GM23338 (cell line): ENCODE measurements at regions not wholly inside any gene's neighbourhood (a gene's known extent, or its start where the extent isn't known, plus 50 kb on each side); places are given as distances from the start of the nearest gene placed in this dataset.

Experiments
- ATAC-seq: fragments of 200-7000 bp; cut with Tn5 transposase; 3 replicates; pipeline ENCODE4 v1.9.1; 2020
- DNase-seq: peaks from one replicate; pipeline ENCODE4 v3.0.0-alpha.2; 2015; ENCODE audit warnings: low spot score
- H2AFZ ChIP-seq: fragments of 200-600 bp; sonication (generic); 2 replicates; pipeline ENCODE4 v1.8.0; 2016; ENCODE audit warnings: antibody characterized with exemption, mild to moderate bottlenecking, moderate library complexity
- H3F3A ChIP-seq: fragments of 200-600 bp; sonication (generic); replicated peaks from 2 replicates; pipeline ENCODE4 v1.8.0; 2017; ENCODE audit warnings: antibody characterized with exemption, mixed run types, low read depth
- H3K27ac ChIP-seq: fragments of 200-600 bp; sonication (generic); 2 replicates; pipeline ENCODE4 v1.6.1; 2016; ENCODE audit warnings: low read depth
- H3K27me3 ChIP-seq: fragments of 200-600 bp; sonication (generic); 2 replicates; pipeline ENCODE4 v1.8.0; 2016; ENCODE audit warnings: mild to moderate bottlenecking, mixed run types, moderate library complexity; ENCODE audit not compliant: insufficient read depth
- H3K36me3 ChIP-seq: fragments of 200-600 bp; sonication (generic); 2 replicates; pipeline ENCODE4 v1.8.0; 2016; ENCODE audit warnings: mild to moderate bottlenecking; ENCODE audit not compliant: insufficient read depth
- H3K4me1 ChIP-seq: fragments of 200-600 bp; sonication (generic); 2 replicates; pipeline ENCODE4 v1.8.0; 2016; ENCODE audit warnings: mild to moderate bottlenecking, moderate library complexity; ENCODE audit not compliant: insufficient read depth
- H3K4me2 ChIP-seq: fragments of 200-600 bp; sonication (generic); 2 replicates; pipeline ENCODE4 v1.7.1; 2017; ENCODE audit warnings: mixed run types
- H3K4me3 ChIP-seq: fragments of 200-600 bp; sonication (generic); 2 replicates; pipeline ENCODE4 v1.6.1; 2016; ENCODE audit warnings: mixed run types
- H3K79me2 ChIP-seq: fragments of 200-600 bp; sonication (generic); replicated peaks from 2 replicates; pipeline ENCODE4 v1.8.0; 2017; ENCODE audit warnings: mild to moderate bottlenecking; ENCODE audit not compliant: insufficient read depth
- H3K9me2 ChIP-seq: fragments of 200-600 bp; sonication (generic); 2 replicates; pipeline ENCODE4 v1.8.0; 2017; ENCODE audit not compliant: insufficient read depth
- H4K20me1 ChIP-seq: fragments of 200-600 bp; sonication (generic); replicated peaks from 2 replicates; pipeline ENCODE4 v1.8.0; 2017; ENCODE audit warnings: mild to moderate bottlenecking; ENCODE audit not compliant: insufficient read depth
- H3K27ac Mint-ChIP-seq: 2 replicates; pipeline ENCODE4 v1.8.0; 2020; ENCODE audit warnings: inconsistent platforms, mild to moderate bottlenecking, moderate library complexity, mixed read lengths
- H3K27me3 Mint-ChIP-seq: 3 replicates; pipeline ENCODE4 v1.8.0; 2022; ENCODE audit warnings: low read depth, mild to moderate bottlenecking, moderate library complexity, mixed read lengths, inconsistent platforms; ENCODE audit not compliant: insufficient read depth, poor library complexity
- H3K36me3 Mint-ChIP-seq: 3 replicates; pipeline ENCODE4 v1.8.0; 2021; ENCODE audit warnings: low read depth, mild to moderate bottlenecking, inconsistent platforms, moderate library complexity, mixed read lengths
- H3K4me1 Mint-ChIP-seq: 3 replicates; pipeline ENCODE4 v1.8.0; 2020; ENCODE audit warnings: mild to moderate bottlenecking, inconsistent platforms, mixed read lengths
- H3K4me3 Mint-ChIP-seq: 3 replicates; pipeline ENCODE4 v1.8.0; 2021; ENCODE audit warnings: moderate library complexity, mild to moderate bottlenecking, inconsistent platforms, mixed read lengths
- H3K9me3 Mint-ChIP-seq: 3 replicates; pipeline ENCODE4 v1.8.0; 2020; ENCODE audit warnings: moderate library complexity, mild to moderate bottlenecking, inconsistent platforms, mixed read lengths
- CREB1 ChIP-seq: fragments of 250-450 bp; sonication (Bioruptor Pico); IDR thresholded peaks from 2 replicates; pipeline ENCODE4 v1.5.0; 2020; ENCODE audit warnings: low read depth, mild to moderate bottlenecking, moderate library complexity
- EZH2 ChIP-seq: fragments of 200-600 bp; sonication (generic); IDR thresholded peaks from one replicate; pipeline ENCODE4 v1.8.0; 2017; ENCODE audit warnings: antibody characterized with exemption, mild to moderate bottlenecking, low read depth; ENCODE audit not compliant: unreplicated experiment
- EZH2phosphoT487 ChIP-seq: fragments of 200-600 bp; sonication (generic); IDR thresholded peaks from one replicate; pipeline ENCODE4 v1.8.1; 2018; ENCODE audit warnings: antibody characterized with exemption; ENCODE audit not compliant: unreplicated experiment
- NANOG ChIP-seq: IDR thresholded peaks from 2 replicates; pipeline ENCODE4 v1.6.1; 2016; ENCODE audit warnings: antibody characterized with exemption, borderline replicate concordance
- POLR2AphosphoS5 ChIP-seq: IDR thresholded peaks from 2 replicates; pipeline ENCODE4 v1.6.1; 2016; ENCODE audit warnings: antibody characterized with exemption, low read depth
- STAT1 ChIP-seq: IDR thresholded peaks from one replicate; pipeline ENCODE4 v1.6.1; 2016; ENCODE audit warnings: antibody characterized with exemption; ENCODE audit not compliant: unreplicated experiment
- ZNF114 ChIP-seq: fragments of 250-450 bp; sonication (Bioruptor Pico); IDR thresholded peaks from 2 replicates; pipeline ENCODE4 v1.5.0; 2020; ENCODE audit warnings: mild to moderate bottlenecking, moderate library complexity
- ZNF331 ChIP-seq: fragments of 250-450 bp; sonication (Bioruptor Pico); IDR thresholded peaks from 2 replicates; pipeline ENCODE4 v1.5.0; 2020; ENCODE audit warnings: low read depth, mild to moderate bottlenecking, moderate library complexity
- TF ChIP-seq, protein P1 (sequence below), 2 experiments: fragments of 200-600 bp in 1 of 2; sonication (generic) in 1 of 2; conservative IDR thresholded peaks; 2 replicates each; pipeline versions ENCODE4 v1.5.1 to v1.6.1; 2016 to 2017; ENCODE audit warnings: antibody characterized with exemption in 2 of 2, low read depth in 2 of 2, mild to moderate bottlenecking in 2 of 2, moderate library complexity in 1 of 2
- TF ChIP-seq, protein P2 (sequence below): IDR thresholded peaks from 2 replicates; pipeline ENCODE4 v1.6.1; 2016; ENCODE audit warnings: antibody characterized with exemption
- TF ChIP-seq, protein P3 (sequence below): IDR thresholded peaks from one replicate; pipeline ENCODE4 v1.6.1; 2018; ENCODE audit warnings: antibody characterized with exemption; ENCODE audit not compliant: unreplicated experiment

DNA sequence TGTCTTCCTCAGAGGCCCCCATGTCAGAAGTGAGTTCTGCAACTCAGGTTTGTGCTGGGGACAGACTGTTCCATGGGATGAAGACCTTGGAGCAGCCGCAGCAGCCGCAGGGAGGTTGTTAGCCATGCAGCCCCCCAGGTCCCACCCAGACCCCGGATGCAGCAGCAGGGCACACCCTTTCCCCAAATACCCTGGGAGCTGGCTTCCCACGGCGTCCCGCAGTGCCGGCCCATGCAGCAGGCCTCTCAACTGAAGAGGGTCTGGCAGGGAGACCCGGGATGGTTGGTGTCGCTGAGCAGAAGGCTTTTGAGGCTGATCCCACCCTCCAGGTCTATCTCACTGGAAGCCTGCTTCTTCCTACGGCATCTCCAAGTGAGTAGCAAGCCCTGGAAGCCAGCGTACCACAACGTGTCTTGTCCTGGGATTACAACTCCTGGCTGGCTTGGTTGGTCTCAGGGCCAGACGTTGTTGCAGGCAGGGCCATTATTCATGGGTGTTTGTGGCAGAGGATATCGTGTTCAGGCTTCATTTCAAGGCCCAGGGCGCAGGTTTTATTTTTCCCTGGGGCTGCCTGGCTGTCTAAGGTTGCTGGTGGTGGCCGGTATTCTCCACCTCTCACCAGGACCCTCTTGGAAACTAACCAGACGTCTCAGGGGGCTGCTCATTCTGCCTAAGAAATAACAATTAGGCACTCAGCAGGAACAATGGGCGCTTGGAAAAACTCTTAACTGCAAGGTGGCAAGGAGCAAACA lies 223.2 kb downstream of the C16orf95 start:
- Mint-ChIP-seq H3K36me3 (no peaks in the 10 kb centered on the region), H3K9me3 (no peaks in the 10 kb centered on the region; the same call in 2 of the 3 replicates), H3K27me3 (peaks cover 13% of the 10 kb centered on the region), H3K27ac (peak overlapping the region; percentile 15; the same call in 1 of the 2 replicates), H3K4me1 (peaks cover 12% of the 10 kb centered on the region), H3K4me3 (no peak overlapping the region)
- DNase-seq (no peak), ATAC-seq (peak; percentile 45)
- TF ChIP-seq EZH2 (no peak), NANOG (no peak), ZNF114 (CRISPR knock-in tag) (no peak), ZNF331 (no peak), POLR2AphosphoS5 (no peak), STAT1 (no peak), CREB1 (CRISPR knock-in tag) (no peak), EZH2phosphoT487 (no peak)
- TF ChIP-seq, protein P1, sequence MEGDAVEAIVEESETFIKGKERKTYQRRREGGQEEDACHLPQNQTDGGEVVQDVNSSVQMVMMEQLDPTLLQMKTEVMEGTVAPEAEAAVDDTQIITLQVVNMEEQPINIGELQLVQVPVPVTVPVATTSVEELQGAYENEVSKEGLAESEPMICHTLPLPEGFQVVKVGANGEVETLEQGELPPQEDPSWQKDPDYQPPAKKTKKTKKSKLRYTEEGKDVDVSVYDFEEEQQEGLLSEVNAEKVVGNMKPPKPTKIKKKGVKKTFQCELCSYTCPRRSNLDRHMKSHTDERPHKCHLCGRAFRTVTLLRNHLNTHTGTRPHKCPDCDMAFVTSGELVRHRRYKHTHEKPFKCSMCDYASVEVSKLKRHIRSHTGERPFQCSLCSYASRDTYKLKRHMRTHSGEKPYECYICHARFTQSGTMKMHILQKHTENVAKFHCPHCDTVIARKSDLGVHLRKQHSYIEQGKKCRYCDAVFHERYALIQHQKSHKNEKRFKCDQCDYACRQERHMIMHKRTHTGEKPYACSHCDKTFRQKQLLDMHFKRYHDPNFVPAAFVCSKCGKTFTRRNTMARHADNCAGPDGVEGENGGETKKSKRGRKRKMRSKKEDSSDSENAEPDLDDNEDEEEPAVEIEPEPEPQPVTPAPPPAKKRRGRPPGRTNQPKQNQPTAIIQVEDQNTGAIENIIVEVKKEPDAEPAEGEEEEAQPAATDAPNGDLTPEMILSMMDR (conservative IDR thresholded peaks at IDR 0.05; ENCODE audit: low read depth in 2 of 2) = no peak
- TF ChIP-seq, protein P2, sequence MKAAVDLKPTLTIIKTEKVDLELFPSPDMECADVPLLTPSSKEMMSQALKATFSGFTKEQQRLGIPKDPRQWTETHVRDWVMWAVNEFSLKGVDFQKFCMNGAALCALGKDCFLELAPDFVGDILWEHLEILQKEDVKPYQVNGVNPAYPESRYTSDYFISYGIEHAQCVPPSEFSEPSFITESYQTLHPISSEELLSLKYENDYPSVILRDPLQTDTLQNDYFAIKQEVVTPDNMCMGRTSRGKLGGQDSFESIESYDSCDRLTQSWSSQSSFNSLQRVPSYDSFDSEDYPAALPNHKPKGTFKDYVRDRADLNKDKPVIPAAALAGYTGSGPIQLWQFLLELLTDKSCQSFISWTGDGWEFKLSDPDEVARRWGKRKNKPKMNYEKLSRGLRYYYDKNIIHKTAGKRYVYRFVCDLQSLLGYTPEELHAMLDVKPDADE = no peak
- TF ChIP-seq, protein P3, sequence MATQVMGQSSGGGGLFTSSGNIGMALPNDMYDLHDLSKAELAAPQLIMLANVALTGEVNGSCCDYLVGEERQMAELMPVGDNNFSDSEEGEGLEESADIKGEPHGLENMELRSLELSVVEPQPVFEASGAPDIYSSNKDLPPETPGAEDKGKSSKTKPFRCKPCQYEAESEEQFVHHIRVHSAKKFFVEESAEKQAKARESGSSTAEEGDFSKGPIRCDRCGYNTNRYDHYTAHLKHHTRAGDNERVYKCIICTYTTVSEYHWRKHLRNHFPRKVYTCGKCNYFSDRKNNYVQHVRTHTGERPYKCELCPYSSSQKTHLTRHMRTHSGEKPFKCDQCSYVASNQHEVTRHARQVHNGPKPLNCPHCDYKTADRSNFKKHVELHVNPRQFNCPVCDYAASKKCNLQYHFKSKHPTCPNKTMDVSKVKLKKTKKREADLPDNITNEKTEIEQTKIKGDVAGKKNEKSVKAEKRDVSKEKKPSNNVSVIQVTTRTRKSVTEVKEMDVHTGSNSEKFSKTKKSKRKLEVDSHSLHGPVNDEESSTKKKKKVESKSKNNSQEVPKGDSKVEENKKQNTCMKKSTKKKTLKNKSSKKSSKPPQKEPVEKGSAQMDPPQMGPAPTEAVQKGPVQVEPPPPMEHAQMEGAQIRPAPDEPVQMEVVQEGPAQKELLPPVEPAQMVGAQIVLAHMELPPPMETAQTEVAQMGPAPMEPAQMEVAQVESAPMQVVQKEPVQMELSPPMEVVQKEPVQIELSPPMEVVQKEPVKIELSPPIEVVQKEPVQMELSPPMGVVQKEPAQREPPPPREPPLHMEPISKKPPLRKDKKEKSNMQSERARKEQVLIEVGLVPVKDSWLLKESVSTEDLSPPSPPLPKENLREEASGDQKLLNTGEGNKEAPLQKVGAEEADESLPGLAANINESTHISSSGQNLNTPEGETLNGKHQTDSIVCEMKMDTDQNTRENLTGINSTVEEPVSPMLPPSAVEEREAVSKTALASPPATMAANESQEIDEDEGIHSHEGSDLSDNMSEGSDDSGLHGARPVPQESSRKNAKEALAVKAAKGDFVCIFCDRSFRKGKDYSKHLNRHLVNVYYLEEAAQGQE = no peak
- H3K36me3 ChIP-seq = no peaks in the 10 kb centered on the region
- 0 out of 2 replicates have a peak, but pooled peaks cover 2% of the 10 kb centered on the region for H3K9me2 ChIP-seq
- H3K4me3 ChIP-seq = no peak overlapping the region
- H3K4me1 ChIP-seq = 0 out of 2 replicates have a peak, but pooled peaks cover 9% of the 10 kb centered on the region
- no peak overlapping the region for H3K27ac ChIP-seq
- H2AFZ ChIP-seq = peak overlapping the region; percentile 63; the same call in 1 of the 2 replicates
- H3K4me2 ChIP-seq = peak overlapping the region; percentile 32; the same call in 1 of the 2 replicates
- no peaks in the 10 kb centered on the region for H3K79me2 ChIP-seq
- no peaks in the 10 kb centered on the region for H4K20me1 ChIP-seq
- no peaks in the 10 kb centered on the region for H3F3A ChIP-seq
- H3K27me3 ChIP-seq = no peaks in the 10 kb centered on the region
